Mucosa of rectum (tissue), 2 donors: ENCODE measurements at regions not wholly inside any gene's neighbourhood (a gene's known extent, or its start where the extent isn't known, plus 50 kb on each side); places are given as distances from the start of the nearest gene placed in this dataset.
"Not testable (repeated sequence)": the region's sequence is repeated elsewhere in the genome, so short reads cannot be mapped to it uniquely, and the experiment has no call there.

Source experiments
- H3K27ac ChIP-seq, 2 donors: one replicate each; pipeline ENCODE4 v1.7.0; 2013; ENCODE audit warnings: inconsistent platforms in 2 of 2, low read depth in 2 of 2, low read length in 2 of 2
- H3K27me3 ChIP-seq, 2 donors: one replicate each; pipeline ENCODE4 v1.7.0; 2013; ENCODE audit warnings: low read length in 2 of 2; ENCODE audit not compliant: control insufficient read depth in 2 of 2, insufficient read depth in 2 of 2
- H3K36me3 ChIP-seq, 2 donors: one replicate each; pipeline ENCODE4 v1.7.0; 2013; ENCODE audit warnings: low read length in 2 of 2; ENCODE audit not compliant: control insufficient read depth in 2 of 2, insufficient read depth in 2 of 2
- H3K4me1 ChIP-seq, 2 donors: one replicate each; pipeline ENCODE4 v1.7.0; 2013; ENCODE audit warnings: low read length in 2 of 2, mild to moderate bottlenecking in 1 of 2; ENCODE audit not compliant: control insufficient read depth in 2 of 2, insufficient read depth in 2 of 2
- H3K4me3 ChIP-seq, 2 donors: one replicate each; pipeline ENCODE4 v1.7.0; 2013; ENCODE audit warnings: low read length in 2 of 2
- H3K9ac ChIP-seq, 2 donors: one replicate each; pipeline ENCODE4 v1.7.0; 2013; ENCODE audit warnings: low read length in 2 of 2, low read depth in 1 of 2, mild to moderate bottlenecking in 1 of 2
- H3K9me3 ChIP-seq, 2 donors: one replicate each; pipeline ENCODE4 v1.7.0; 2013; ENCODE audit warnings: low read length in 2 of 2; ENCODE audit not compliant: control insufficient read depth in 2 of 2
- donor health status: healthy.
- donor health status: Normal muscosa, but diverticular disease.

DNA sequence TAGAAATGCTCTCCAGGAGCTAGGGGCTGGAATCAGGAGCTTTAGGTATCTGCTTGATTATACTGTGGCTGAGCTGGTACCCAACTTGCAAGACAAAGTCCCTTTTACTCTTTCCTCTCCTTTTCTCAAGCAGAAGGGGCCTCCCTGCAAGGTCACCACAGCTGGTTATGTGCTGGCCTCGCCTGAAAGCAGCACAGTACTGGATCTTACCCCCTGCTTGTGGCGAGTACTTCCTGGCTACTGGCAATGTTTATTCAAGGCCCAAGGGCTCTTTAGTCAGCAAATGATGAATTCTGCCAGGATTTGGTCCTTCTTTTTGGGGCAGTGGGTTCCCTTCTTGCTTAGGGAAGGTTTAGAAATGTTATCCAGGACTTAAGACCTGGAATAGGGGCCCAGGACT is 234.6 kb downstream of the RAP2B start:
- Histone ChIP-seq H3K36me3 (no peaks in the 10 kb centered on the region), H3K27me3 (no peaks in the 10 kb centered on the region), H3K4me1 (no peaks in the 10 kb centered on the region), H3K27ac (no peak overlapping the region), H3K9me3 (no peaks in the 10 kb centered on the region), H3K4me3 (no peak overlapping the region), H3K9ac (no peak overlapping the region)

GRCh38 chr3:153397794-153398193 is 235.8 kb downstream of the RAP2B start:
- no peaks in the 10 kb centered on the region for H3K4me1 ChIP-seq
- no peak overlapping the region for H3K4me3 ChIP-seq
- H3K9me3 ChIP-seq, result no peaks in the 10 kb centered on the region
- H3K9ac ChIP-seq, result no peak overlapping the region
- no peaks in the 10 kb centered on the region for H3K27me3 ChIP-seq
- no peaks in the 10 kb centered on the region for H3K36me3 ChIP-seq
- no peak overlapping the region for H3K27ac ChIP-seq

DNA sequence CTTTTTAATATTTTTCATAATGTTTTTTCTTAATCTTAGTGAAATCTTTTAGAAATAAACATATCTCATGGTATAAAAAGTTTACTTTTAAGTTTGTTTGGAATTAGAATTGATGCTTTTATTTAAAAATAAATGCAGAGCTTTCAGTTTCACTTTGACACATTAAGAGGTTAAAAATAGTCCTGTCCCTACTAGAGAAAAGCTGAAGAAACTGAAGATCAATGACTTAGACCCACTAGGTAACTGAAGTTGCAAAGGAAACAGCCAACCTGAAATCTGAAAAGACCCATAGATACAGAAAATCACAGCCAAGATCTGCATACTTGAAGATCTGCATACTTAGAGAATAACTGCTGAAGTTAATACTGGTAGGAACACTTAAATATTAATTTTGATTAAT is 237.6 kb downstream of the RAP2B start:
- no peaks in the 10 kb centered on the region for H3K36me3 ChIP-seq

GRCh38 chr3:153400641-153401040 is 238.6 kb downstream of the RAP2B start:
- Histone ChIP-seq H3K36me3 (no peaks in the 10 kb centered on the region), H3K4me1 (no peaks in the 10 kb centered on the region), H3K9ac (no peak overlapping the region), H3K27ac (no peak overlapping the region), H3K27me3 (no peaks in the 10 kb centered on the region), H3K9me3 (no peaks in the 10 kb centered on the region), H3K4me3 (no peak overlapping the region)

More for the DNA sequence above, 237.6 kb downstream of the RAP2B start:
- no peak overlapping the region for H3K27ac ChIP-seq
- H3K4me1 ChIP-seq, result no peaks in the 10 kb centered on the region
- no peaks in the 10 kb centered on the region for H3K9me3 ChIP-seq
- H3K27me3 ChIP-seq, result no peaks in the 10 kb centered on the region
- H3K9ac ChIP-seq, result no peak overlapping the region
- H3K4me3 ChIP-seq, result no peak overlapping the region

DNA sequence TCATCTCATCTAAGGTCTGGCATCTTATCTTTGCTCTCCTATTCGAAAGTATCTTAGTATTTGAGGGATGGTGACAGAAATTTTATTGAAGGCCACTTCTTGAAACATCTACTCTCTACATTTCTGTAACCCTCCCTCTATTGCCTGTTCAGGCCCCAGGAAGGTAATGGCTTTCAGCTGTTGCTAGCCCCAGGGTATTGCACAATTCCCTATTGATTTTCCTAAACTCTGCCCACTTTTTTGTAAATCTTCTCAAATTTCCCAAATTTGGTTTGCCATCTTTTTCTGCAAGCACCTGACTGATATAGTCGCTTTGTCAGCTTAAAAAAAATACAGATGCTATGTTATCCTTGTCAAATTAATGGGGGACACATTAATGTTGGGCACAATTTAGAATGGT is 242.1 kb downstream of the RAP2B start:
- H3K4me3 ChIP-seq, result no peak overlapping the region
- H3K9me3 ChIP-seq, result no peaks in the 10 kb centered on the region
- no peaks in the 10 kb centered on the region for H3K36me3 ChIP-seq
- no peaks in the 10 kb centered on the region for H3K27me3 ChIP-seq
- H3K27ac ChIP-seq, result no peak overlapping the region
- H3K9ac ChIP-seq, result no peak overlapping the region
- no peaks in the 10 kb centered on the region for H3K4me1 ChIP-seq

DNA sequence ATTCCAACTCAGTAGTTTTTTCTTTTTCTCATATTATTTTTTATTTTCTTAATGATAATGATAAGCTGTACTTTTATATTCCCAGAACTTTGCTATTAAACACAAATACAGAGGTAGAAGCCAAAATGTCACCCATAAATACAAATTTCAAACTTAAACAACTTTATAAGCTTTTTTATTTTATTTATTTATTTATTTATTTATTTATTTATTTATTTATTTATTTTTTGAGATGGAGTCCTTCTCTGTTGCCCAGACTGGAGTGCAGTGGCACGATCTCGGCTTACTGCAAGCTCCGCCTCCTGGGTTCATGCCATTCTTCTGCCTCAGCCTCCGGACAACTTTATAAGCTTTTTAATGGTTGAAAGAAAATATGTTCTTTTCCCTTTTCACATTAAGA is 243.3 kb downstream of the RAP2B start:
- H3K4me1 ChIP-seq, H3K27me3 ChIP-seq, H3K27ac ChIP-seq, H3K9ac ChIP-seq, H3K9me3 ChIP-seq, H3K4me3 ChIP-seq, H3K36me3 ChIP-seq: not testable (repeated sequence)

DNA sequence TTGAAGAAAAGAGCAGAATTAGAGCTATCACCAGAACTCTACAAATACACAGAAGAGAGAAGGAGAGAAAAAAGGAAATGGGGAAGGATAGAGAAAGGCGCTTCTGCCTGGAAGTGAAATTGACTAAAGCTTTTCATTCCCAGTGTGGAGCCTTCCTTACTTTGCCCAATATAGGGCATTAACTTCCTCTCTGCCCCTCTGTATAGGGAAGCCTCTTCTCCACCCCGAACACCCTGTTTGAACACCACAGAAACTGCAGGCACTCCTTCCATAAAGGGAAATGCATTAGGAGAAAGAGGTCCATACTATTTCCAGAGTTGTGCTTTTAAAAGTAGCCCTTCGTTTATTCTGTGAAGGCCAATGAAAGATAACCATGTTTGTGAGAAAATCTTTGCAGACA is 248.5 kb downstream of the RAP2B start:
- Histone ChIP-seq H3K4me1 (no peaks in the 10 kb centered on the region), H3K36me3 (no peaks in the 10 kb centered on the region), H3K4me3 (no peak overlapping the region), H3K27ac (no peak overlapping the region), H3K27me3 (no peaks in the 10 kb centered on the region), H3K9ac (no peak overlapping the region), H3K9me3 (no peaks in the 10 kb centered on the region)

DNA sequence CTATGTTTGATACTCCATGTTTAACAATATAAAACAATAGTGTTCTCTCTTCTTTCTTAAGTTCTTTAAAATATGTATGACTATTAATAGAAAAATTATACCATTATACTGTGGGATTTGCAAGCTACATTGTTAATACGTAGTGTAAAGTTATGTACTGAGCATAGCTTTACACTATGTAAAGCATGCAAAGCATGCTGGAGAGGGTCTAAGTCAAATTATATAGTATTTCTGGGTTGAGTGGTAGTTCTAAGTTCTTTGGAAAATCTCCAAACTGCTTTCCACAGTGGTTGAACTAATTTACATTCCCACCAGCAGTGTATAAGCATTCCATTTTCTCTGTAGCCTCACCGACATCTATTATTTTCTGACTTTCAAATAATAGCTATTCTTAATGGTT is 253.0 kb downstream of the RAP2B start:
- H3K27me3 ChIP-seq, result no peaks in the 10 kb centered on the region
- no peaks in the 10 kb centered on the region for H3K36me3 ChIP-seq
- H3K4me3 ChIP-seq, result no peak overlapping the region
- peaks cover 0 to 2% of the 10 kb centered on the region in 2 donors for H3K9me3 ChIP-seq
- no peak overlapping the region for H3K9ac ChIP-seq
- H3K4me1 ChIP-seq, result no peaks in the 10 kb centered on the region
- no peak overlapping the region for H3K27ac ChIP-seq

GRCh38 chr3:153422314-153422713 is 260.3 kb downstream of the RAP2B start:
- no peak overlapping the region for H3K27ac ChIP-seq
- no peak overlapping the region for H3K9ac ChIP-seq
- no peaks in the 10 kb centered on the region for H3K27me3 ChIP-seq
- H3K4me1 ChIP-seq, result no peaks in the 10 kb centered on the region
- peaks cover 10 to 13% of the 10 kb centered on the region in 2 donors for H3K9me3 ChIP-seq
- H3K4me3 ChIP-seq, result no peak overlapping the region
- H3K36me3 ChIP-seq, result no peaks in the 10 kb centered on the region

GRCh38 chr3:153423820-153424219 is 261.8 kb downstream of the RAP2B start:
- not testable (repeated sequence) for H3K4me1 ChIP-seq, H3K4me3 ChIP-seq, H3K27ac ChIP-seq, H3K36me3 ChIP-seq, H3K9ac ChIP-seq, H3K27me3 ChIP-seq
- peaks cover 10 to 13% of the 10 kb centered on the region in 2 donors for H3K9me3 ChIP-seq

- H3K9me3 ChIP-seq, result peaks cover 4 to 10% of the 10 kb centered on the region in 2 donors
- H3K27ac ChIP-seq, result no peak overlapping the region
- no peaks in the 10 kb centered on the region for H3K4me1 ChIP-seq
- no peaks in the 10 kb centered on the region for H3K27me3 ChIP-seq
- no peak overlapping the region for H3K4me3 ChIP-seq
- H3K36me3 ChIP-seq, result no peaks in the 10 kb centered on the region
- H3K9ac ChIP-seq, result no peak overlapping the region
These were observed 264.3 kb downstream of the RAP2B start for GRCh38 chr3:153426344-153426743.
